ENCODE measurements at regions not wholly inside any gene's neighbourhood (a gene's known extent, or its start where the extent isn't known, plus 50 kb on each side); places are given as distances from the start of the nearest gene placed in this dataset.

DNA sequence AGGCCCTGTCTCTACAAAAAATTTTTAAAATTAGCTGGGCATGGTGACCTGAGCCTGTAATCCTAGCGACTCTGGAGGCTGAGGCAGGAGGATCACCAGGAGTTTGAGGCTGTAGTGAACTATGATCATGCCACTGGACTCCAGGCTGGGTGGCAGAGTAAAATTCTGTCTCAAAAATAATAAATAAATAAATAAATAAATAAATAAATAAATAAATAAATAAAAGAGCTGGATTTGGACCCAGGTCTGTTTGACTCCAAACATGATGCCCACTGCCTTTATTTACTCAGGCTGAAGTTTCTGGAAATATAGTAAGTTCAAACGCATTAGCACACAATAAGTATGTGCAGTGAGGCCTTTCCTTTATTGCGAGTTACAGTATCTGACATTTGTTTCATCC, 75.0 kb downstream of the THNSL2 start:
- Histone ChIP-seq H3K9me2 (replicated peaks; ENCODE audit: control insufficient read depth, low read length) (no peaks in the 10 kb centered on the region), H3K4me1 (ENCODE audit: control insufficient read depth, low read length) (no peaks in the 10 kb centered on the region), H3K79me2 (ENCODE audit: control insufficient read depth, low read length) (no peaks in the 10 kb centered on the region), H4K20me1 (ENCODE audit: control insufficient read depth, insufficient read depth, low read depth, low read length) (no peaks in the 10 kb centered on the region), H3K9me3 (ENCODE audit: control insufficient read depth, insufficient read depth, low read length) (no peaks in the 10 kb centered on the region), H3K27me3 (ENCODE audit: control insufficient read depth, low read length) (0 out of 2 replicates have a peak, but pooled peaks cover under 1% of the 10 kb centered on the region), H3K27ac (ENCODE audit: low read depth, low read length) (no peak overlapping the region), H3K4me2 (ENCODE audit: low read length) (no peak overlapping the region), H3K4me3 (ENCODE audit: low read length) (no peak overlapping the region), H3K36me3 (ENCODE audit: control insufficient read depth, low read length) (no peaks in the 10 kb centered on the region), H3F3A (ENCODE audit: control insufficient read depth, insufficient read depth) (no peaks in the 10 kb centered on the region)
- TF ChIP-seq, protein P1, sequence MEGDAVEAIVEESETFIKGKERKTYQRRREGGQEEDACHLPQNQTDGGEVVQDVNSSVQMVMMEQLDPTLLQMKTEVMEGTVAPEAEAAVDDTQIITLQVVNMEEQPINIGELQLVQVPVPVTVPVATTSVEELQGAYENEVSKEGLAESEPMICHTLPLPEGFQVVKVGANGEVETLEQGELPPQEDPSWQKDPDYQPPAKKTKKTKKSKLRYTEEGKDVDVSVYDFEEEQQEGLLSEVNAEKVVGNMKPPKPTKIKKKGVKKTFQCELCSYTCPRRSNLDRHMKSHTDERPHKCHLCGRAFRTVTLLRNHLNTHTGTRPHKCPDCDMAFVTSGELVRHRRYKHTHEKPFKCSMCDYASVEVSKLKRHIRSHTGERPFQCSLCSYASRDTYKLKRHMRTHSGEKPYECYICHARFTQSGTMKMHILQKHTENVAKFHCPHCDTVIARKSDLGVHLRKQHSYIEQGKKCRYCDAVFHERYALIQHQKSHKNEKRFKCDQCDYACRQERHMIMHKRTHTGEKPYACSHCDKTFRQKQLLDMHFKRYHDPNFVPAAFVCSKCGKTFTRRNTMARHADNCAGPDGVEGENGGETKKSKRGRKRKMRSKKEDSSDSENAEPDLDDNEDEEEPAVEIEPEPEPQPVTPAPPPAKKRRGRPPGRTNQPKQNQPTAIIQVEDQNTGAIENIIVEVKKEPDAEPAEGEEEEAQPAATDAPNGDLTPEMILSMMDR (IDR thresholded peaks at IDR 0.05; ENCODE audit: low read depth, low read length, poor library complexity, severe bottlenecking): no peak
- TF ChIP-seq EZH2phosphoT487 (IDR thresholded peaks at IDR 0.05; ENCODE audit: borderline replicate concordance, low read length): no peak

GRCh38 chr2:88239781-88240180, 69.6 kb downstream of the THNSL2 start:
- no peak overlapping the region for H3K4me2 ChIP-seq (ENCODE audit: low read length)
- H3F3A ChIP-seq (ENCODE audit: control insufficient read depth, insufficient read depth): no peaks in the 10 kb centered on the region
- no peaks in the 10 kb centered on the region for H3K9me2 ChIP-seq (replicated peaks; ENCODE audit: control insufficient read depth, low read length)
- no peak overlapping the region for H3K27ac ChIP-seq (ENCODE audit: low read depth, low read length)
- H3K9me3 ChIP-seq (ENCODE audit: control insufficient read depth, insufficient read depth, low read length): no peaks in the 10 kb centered on the region
- H3K79me2 ChIP-seq (ENCODE audit: control insufficient read depth, low read length): no peaks in the 10 kb centered on the region
- no peak overlapping the region for H3K4me3 ChIP-seq (ENCODE audit: low read length)
- H3K36me3 ChIP-seq (ENCODE audit: control insufficient read depth, low read length): no peaks in the 10 kb centered on the region
- H4K20me1 ChIP-seq (ENCODE audit: control insufficient read depth, insufficient read depth, low read depth, low read length): no peaks in the 10 kb centered on the region
- H3K4me1 ChIP-seq (ENCODE audit: control insufficient read depth, low read length): no peaks in the 10 kb centered on the region
- no peaks in the 10 kb centered on the region for H3K27me3 ChIP-seq (ENCODE audit: control insufficient read depth, low read length)
- TF ChIP-seq EZH2phosphoT487 (IDR thresholded peaks at IDR 0.05; ENCODE audit: borderline replicate concordance, low read length): no peak
- TF ChIP-seq, protein P1 (IDR thresholded peaks at IDR 0.05; ENCODE audit: low read depth, low read length, poor library complexity, severe bottlenecking): no peak

GRCh38 chr2:88236666-88237065, 66.5 kb downstream of the THNSL2 start:
- Histone ChIP-seq H3K9me3 (ENCODE audit: control insufficient read depth, insufficient read depth, low read length) (no peaks in the 10 kb centered on the region), H3K27me3 (ENCODE audit: control insufficient read depth, low read length) (no peaks in the 10 kb centered on the region), H3K9me2 (replicated peaks; ENCODE audit: control insufficient read depth, low read length) (no peaks in the 10 kb centered on the region), H3K4me2 (ENCODE audit: low read length) (no peak overlapping the region), H3K4me3 (ENCODE audit: low read length) (no peak overlapping the region), H3K36me3 (ENCODE audit: control insufficient read depth, low read length) (no peaks in the 10 kb centered on the region), H3K79me2 (ENCODE audit: control insufficient read depth, low read length) (no peaks in the 10 kb centered on the region), H3K27ac (ENCODE audit: low read depth, low read length) (no peak overlapping the region), H4K20me1 (ENCODE audit: control insufficient read depth, insufficient read depth, low read depth, low read length) (no peaks in the 10 kb centered on the region), H3F3A (ENCODE audit: control insufficient read depth, insufficient read depth) (no peaks in the 10 kb centered on the region), H3K4me1 (ENCODE audit: control insufficient read depth, low read length) (no peaks in the 10 kb centered on the region)
- TF ChIP-seq EZH2phosphoT487 (IDR thresholded peaks at IDR 0.05; ENCODE audit: borderline replicate concordance, low read length): no peak
- TF ChIP-seq, protein P1 (IDR thresholded peaks at IDR 0.05; ENCODE audit: low read depth, low read length, poor library complexity, severe bottlenecking): no peak
